Loucy (cell line): ENCODE measurements at regions not wholly inside any gene's neighbourhood (a gene's known extent, or its start where the extent isn't known, plus 50 kb on each side); places are given as distances from the start of the nearest gene placed in this dataset.
"Not testable (repeated sequence)": the region's sequence is repeated elsewhere in the genome, so short reads cannot be mapped to it uniquely, and the experiment has no call there.

Experiments used
- EZH2phosphoT487 ChIP-seq: fragments of 200-600 bp; IDR thresholded peaks from 2 replicates; pipeline ENCODE4 v1.6.1; 2018; ENCODE audit warnings: antibody characterized with exemption, mild to moderate bottlenecking, moderate library complexity, borderline replicate concordance
- TF ChIP-seq, protein P1 (sequence below): fragments of 200-600 bp; sonication (generic); conservative IDR thresholded peaks from 2 replicates; pipeline ENCODE4 v1.5.1; 2014; ENCODE audit warnings: mild to moderate bottlenecking, antibody characterized with exemption, low read length

DNA sequence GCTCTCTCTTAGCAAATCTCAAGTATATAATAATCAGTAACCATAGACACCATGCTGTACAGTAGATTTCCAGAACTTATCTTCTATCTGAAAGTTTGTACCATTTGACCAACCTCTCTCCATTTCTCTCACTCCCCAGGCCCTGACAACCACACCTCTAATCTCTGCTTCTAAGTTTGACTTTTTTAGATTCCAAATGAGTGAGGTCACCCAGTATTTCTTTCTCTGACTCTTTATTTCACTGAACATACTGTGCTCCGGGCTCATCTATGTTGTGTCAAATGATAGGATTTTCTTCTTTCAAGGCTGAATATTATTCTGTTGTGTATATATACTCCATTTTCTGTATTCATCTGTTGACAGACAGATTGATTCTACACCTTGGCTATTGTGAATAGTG is 110.1 kb upstream of the METTL14 start:
- TF ChIP-seq, protein P1, sequence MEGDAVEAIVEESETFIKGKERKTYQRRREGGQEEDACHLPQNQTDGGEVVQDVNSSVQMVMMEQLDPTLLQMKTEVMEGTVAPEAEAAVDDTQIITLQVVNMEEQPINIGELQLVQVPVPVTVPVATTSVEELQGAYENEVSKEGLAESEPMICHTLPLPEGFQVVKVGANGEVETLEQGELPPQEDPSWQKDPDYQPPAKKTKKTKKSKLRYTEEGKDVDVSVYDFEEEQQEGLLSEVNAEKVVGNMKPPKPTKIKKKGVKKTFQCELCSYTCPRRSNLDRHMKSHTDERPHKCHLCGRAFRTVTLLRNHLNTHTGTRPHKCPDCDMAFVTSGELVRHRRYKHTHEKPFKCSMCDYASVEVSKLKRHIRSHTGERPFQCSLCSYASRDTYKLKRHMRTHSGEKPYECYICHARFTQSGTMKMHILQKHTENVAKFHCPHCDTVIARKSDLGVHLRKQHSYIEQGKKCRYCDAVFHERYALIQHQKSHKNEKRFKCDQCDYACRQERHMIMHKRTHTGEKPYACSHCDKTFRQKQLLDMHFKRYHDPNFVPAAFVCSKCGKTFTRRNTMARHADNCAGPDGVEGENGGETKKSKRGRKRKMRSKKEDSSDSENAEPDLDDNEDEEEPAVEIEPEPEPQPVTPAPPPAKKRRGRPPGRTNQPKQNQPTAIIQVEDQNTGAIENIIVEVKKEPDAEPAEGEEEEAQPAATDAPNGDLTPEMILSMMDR, result not testable (repeated sequence)
- TF ChIP-seq EZH2phosphoT487, result not testable (repeated sequence)
